ENCODE measurements at regions not wholly inside any gene's neighbourhood (a gene's known extent, or its start where the extent isn't known, plus 50 kb on each side); places are given as distances from the start of the nearest gene placed in this dataset.
A peak's percentile ranks its signal among the peaks of the same experiment; 100 is the strongest.

- POLR2A ChIA-PET = no interaction called here
- intact Hi-C loops (cut with micrococcal nuclease) = no loop called here
- ATAC-seq (peak; percentile 52), DNase-seq (no peak)
- Mint-ChIP-seq H3K9me3 (peaks cover 0 to 4% (median 0%) of the 10 kb centered on the region in 11 donors), H3K4me3 (no peak overlapping the region), H3K27ac (no peak overlapping the region), H3K4me1 (peaks cover 0 to 21% (median 4%) of the 10 kb centered on the region in 7 donors), H3K36me3 (peaks cover 0 to 4% (median 0%) of the 10 kb centered on the region in 5 donors), H3K27me3 (peaks cover 0 to 18% (median 0%) of the 10 kb centered on the region in 5 donors)
- Histone ChIP-seq H3K4me1 (ENCODE audit: control insufficient read depth in 2 of 2, insufficient read depth in 2 of 2, low read length in 2 of 2) (no peaks in the 10 kb centered on the region), H3K27ac (ENCODE audit: low read depth, low read length) (no peak overlapping the region), H3K36me3 (ENCODE audit: control insufficient read depth in 2 of 3, insufficient read depth in 3 of 3, low read length in 3 of 3) (no peaks in the 10 kb centered on the region), H3K9me3 (ENCODE audit: control insufficient read depth in 2 of 3, low read length in 3 of 3) (no peaks in the 10 kb centered on the region), H3K27me3 (ENCODE audit: control insufficient read depth in 2 of 2, insufficient read depth in 2 of 2, low read length in 2 of 2) (no peaks in the 10 kb centered on the region), H3K4me3 (ENCODE audit: low read length) (no peak overlapping the region)
- CTCF ChIA-PET = no interaction called here
These were observed 70.4 kb upstream of the BACH1 start for GRCh38 chr21:29228306-29228705.

- ATAC-seq (no peak), DNase-seq (no peak)
- Mint-ChIP-seq H3K36me3 (peaks cover 0 to 4% (median 0%) of the 10 kb centered on the region in 5 donors), H3K4me1 (peaks cover 0 to 32% (median 6%) of the 10 kb centered on the region in 7 donors), H3K9me3 (no peaks in the 10 kb centered on the region), H3K27me3 (peaks cover 0 to 16% (median 0%) of the 10 kb centered on the region in 5 donors), H3K27ac (no peak overlapping the region), H3K4me3 (no peak overlapping the region)
- H3K36me3 ChIP-seq (ENCODE audit: control insufficient read depth in 2 of 3, insufficient read depth in 3 of 3, low read length in 3 of 3) = no peaks in the 10 kb centered on the region
- H3K9me3 ChIP-seq (ENCODE audit: control insufficient read depth in 2 of 3, low read length in 3 of 3) = no peaks in the 10 kb centered on the region
- ChIA-PET POLR2A (no interaction called here), CTCF (interaction anchor here (0.8 kb wide), 1 partner anchor 11 kb away, joined by 3 read pairs; no protein-coding TSS in a partner anchor)
- intact Hi-C loops (cut with micrococcal nuclease) = loop anchor here in 1 of 2 donors (5.0 kb wide), 2 partner anchors 33 to 67 kb away; partner anchors contain the start of gene BACH1
- no peak overlapping the region for H3K4me3 ChIP-seq (ENCODE audit: low read length)
- no peaks in the 10 kb centered on the region for H3K27me3 ChIP-seq (ENCODE audit: control insufficient read depth in 2 of 2, insufficient read depth in 2 of 2, low read length in 2 of 2)
- H3K27ac ChIP-seq (ENCODE audit: low read depth, low read length) = no peak overlapping the region
- no peaks in the 10 kb centered on the region for H3K4me1 ChIP-seq (ENCODE audit: control insufficient read depth in 2 of 2, insufficient read depth in 2 of 2, low read length in 2 of 2)
These were observed 68.0 kb upstream of the BACH1 start for GRCh38 chr21:29230551-29231261.

- ChIA-PET POLR2A (no interaction called here), CTCF (no interaction called here)
- H3K36me3 ChIP-seq (ENCODE audit: control insufficient read depth in 2 of 3, insufficient read depth in 3 of 3, low read length in 3 of 3) = no peaks in the 10 kb centered on the region
- H3K27ac ChIP-seq (ENCODE audit: low read depth, low read length) = no peak overlapping the region
- no peaks in the 10 kb centered on the region for H3K4me1 ChIP-seq (ENCODE audit: control insufficient read depth in 2 of 2, insufficient read depth in 2 of 2, low read length in 2 of 2)
- Mint-ChIP-seq H3K27ac (no peak overlapping the region), H3K4me1 (peaks cover 5 to 40% (median 6%) of the 10 kb centered on the region in 7 donors), H3K27me3 (peaks cover 0 to 16% (median 0%) of the 10 kb centered on the region in 5 donors), H3K4me3 (no peak overlapping the region), H3K36me3 (peaks cover 0 to 2% (median 0%) of the 10 kb centered on the region in 5 donors), H3K9me3 (no peaks in the 10 kb centered on the region)
- intact Hi-C loops (cut with micrococcal nuclease) = loop anchor here (2.0 to 5.0 kb wide), 3 partner anchors 35 to 67 kb away; partner anchors contain the start of gene BACH1 (in 2 of the 2)
- no peak for DNase-seq
- H3K27me3 ChIP-seq (ENCODE audit: control insufficient read depth in 2 of 2, insufficient read depth in 2 of 2, low read length in 2 of 2) = no peaks in the 10 kb centered on the region
- H3K9me3 ChIP-seq (ENCODE audit: control insufficient read depth in 2 of 3, low read length in 3 of 3) = no peaks in the 10 kb centered on the region
- ATAC-seq = no peak
- no peak overlapping the region for H3K4me3 ChIP-seq (ENCODE audit: low read length)
These were observed 66.8 kb upstream of the BACH1 start for GRCh38 chr21:29231756-29232529.

GRCh38 chr21:29232530-29233255, 66.0 kb upstream of the BACH1 start:
- no peaks in the 10 kb centered on the region for H3K27me3 ChIP-seq (ENCODE audit: control insufficient read depth in 2 of 2, insufficient read depth in 2 of 2, low read length in 2 of 2)
- Mint-ChIP-seq H3K27me3 (peaks cover 0 to 14% (median 0%) of the 10 kb centered on the region in 5 donors), H3K9me3 (no peaks in the 10 kb centered on the region), H3K27ac (no peak overlapping the region), H3K4me1 (peaks cover 5 to 40% (median 6%) of the 10 kb centered on the region in 7 donors), H3K36me3 (no peaks in the 10 kb centered on the region), H3K4me3 (no peak overlapping the region)
- H3K27ac ChIP-seq (ENCODE audit: low read depth, low read length) = no peak overlapping the region
- DNase-seq (no peak), ATAC-seq (no peak)
- H3K4me1 ChIP-seq (ENCODE audit: control insufficient read depth in 2 of 2, insufficient read depth in 2 of 2, low read length in 2 of 2) = no peaks in the 10 kb centered on the region
- no peaks in the 10 kb centered on the region for H3K36me3 ChIP-seq (ENCODE audit: control insufficient read depth in 2 of 3, insufficient read depth in 3 of 3, low read length in 3 of 3)
- H3K4me3 ChIP-seq (ENCODE audit: low read length) = no peak overlapping the region
- H3K9me3 ChIP-seq (ENCODE audit: control insufficient read depth in 2 of 3, low read length in 3 of 3) = no peaks in the 10 kb centered on the region
- ChIA-PET POLR2A (no interaction called here), CTCF (interaction anchor here (0.7 kb wide), 1 partner anchor 147 kb away, joined by 5 read pairs; no protein-coding TSS in a partner anchor)
- intact Hi-C loops (cut with micrococcal nuclease) = loop anchor here (1.0 to 5.0 kb wide), 7 partner anchors 35 to 617 kb away; partner anchors contain the start of gene BACH1 (in 2 of the 2)

- no peaks in the 10 kb centered on the region for H3K36me3 Mint-ChIP-seq
- Histone ChIP-seq H3K9me3 (ENCODE audit: control insufficient read depth in 2 of 3, low read length in 3 of 3) (no peaks in the 10 kb centered on the region), H3K4me3 (ENCODE audit: low read length) (no peak overlapping the region), H3K27ac (ENCODE audit: low read depth, low read length) (no peak overlapping the region), H3K4me1 (ENCODE audit: control insufficient read depth in 2 of 2, insufficient read depth in 2 of 2, low read length in 2 of 2) (no peaks in the 10 kb centered on the region), H3K27me3 (ENCODE audit: control insufficient read depth in 2 of 2, insufficient read depth in 2 of 2, low read length in 2 of 2) (no peaks in the 10 kb centered on the region), H3K36me3 (ENCODE audit: control insufficient read depth in 2 of 3, insufficient read depth in 3 of 3, low read length in 3 of 3) (no peaks in the 10 kb centered on the region)
- peak overlapping the region in 1 of 9 donors; percentile 45 for H3K27ac Mint-ChIP-seq
- ATAC-seq (peak; percentile 24), DNase-seq (peak in 2 of 9 donors; percentile 3 to 8)
- intact Hi-C loops (cut with micrococcal nuclease) = loop anchor here (1.0 to 5.0 kb wide), 7 partner anchors 36 to 616 kb away; partner anchors contain the start of gene BACH1 (in 2 of the 2)
- H3K27me3 Mint-ChIP-seq = peaks cover 0 to 14% (median 0%) of the 10 kb centered on the region in 5 donors
- H3K4me1 Mint-ChIP-seq = peaks cover 5 to 36% (median 6%) of the 10 kb centered on the region in 7 donors
- POLR2A ChIA-PET = no interaction called here
- CTCF ChIA-PET = interaction anchor here (0.7 to 1.1 kb wide), 4 partner anchors 9 to 147 kb away, joined by 3 to 7 read pairs (median 5); no protein-coding TSS in a partner anchor
- no peaks in the 10 kb centered on the region for H3K9me3 Mint-ChIP-seq
- peak overlapping the region in 1 of 10 donors; percentile 40 for H3K4me3 Mint-ChIP-seq
These were observed 65.5 kb upstream of the BACH1 start for GRCh38 chr21:29233256-29233546.

Data from naive thymus-derived CD4-positive, alpha-beta T cell (primary cell).